HepG2 (cell line): ENCODE measurements at regions not wholly inside any gene's neighbourhood (a gene's known extent, or its start where the extent isn't known, plus 50 kb on each side); places are given as distances from the start of the nearest gene placed in this dataset.

Source experiments
- ATAC-seq: fragments of 200-7000 bp; cut with Tn5 transposase; 3 replicates; pipeline ENCODE4 v1.9.1; 2020; ENCODE audit warnings: mild to moderate bottlenecking, moderate library complexity
- BruUV-seq: library from RNA; stranded (reverse); fragments of 400-500 nt; replicated peaks from 2 replicates; lab custom pipeline; 2021; lab: Mats Ljungman, UMichigan
- CTCF ChIA-PET: fragments of 300-600 bp; formaldehyde crosslinking; extraction: SDS; loops from one replicate; lab custom pipeline; 2021; ENCODE audit warnings: low total read pairs, inconsistent platforms, low intra/inter-chr PET ratio; lab: Yijun Ruan, JAX
- POLR2A ChIA-PET: fragments of 350-600 bp; sonication (Branson Sonifier 250); formaldehyde crosslinking; loops from one replicate; lab custom pipeline; 2020; ENCODE audit warnings: antibody characterized with exemption, inconsistent platforms; lab: Yijun Ruan, JAX
- DNase-seq: peaks from one replicate; pipeline ENCODE4 v3.0.0-alpha.2; 2015; ENCODE audit warnings: low spot score
- FAIRE-seq: peaks from 3 replicates; lab custom pipeline; 2011; peaks lifted over from hg19 to GRCh38; lab: Jason Lieb, UNC
- H2AFZ ChIP-seq: one replicate; pipeline ENCODE4 v1.6.1; 2011; ENCODE audit warnings: low read length, inconsistent platforms
- H3K27ac ChIP-seq: fragments of 300-600 bp; 3 replicates; pipeline ENCODE4 v1.8.0; 2011; ENCODE audit warnings: mixed run types, mild to moderate bottlenecking, mixed read lengths, low read length, inconsistent platforms; ENCODE audit not compliant: insufficient read depth; ENCODE audit errors: extremely low read length
- H3K27me3 ChIP-seq, 2 experiments: fragments of 200-600 bp in 1 of 2; 2 replicates in 1 of 2; 3 replicates in 1 of 2; pipeline versions ENCODE4 v1.6.0 to v1.8.0; 2011; ENCODE audit warnings: low read length in 2 of 2, mild to moderate bottlenecking in 2 of 2, moderate library complexity in 2 of 2, inconsistent platforms in 1 of 2; ENCODE audit not compliant: insufficient read depth in 2 of 2, control insufficient read depth in 1 of 2
- H3K36me3 ChIP-seq, 2 experiments: fragments of 200-600 bp in 1 of 2; replicated peaks in 1 of 2; 2 replicates in 1 of 2; 3 replicates in 1 of 2; pipeline versions ENCODE4 v1.5.1 to v1.8.0; 2011; ENCODE audit warnings: low read length in 2 of 2, inconsistent platforms in 1 of 2; ENCODE audit not compliant: insufficient read depth in 2 of 2, control insufficient read depth in 1 of 2
- H3K4me1 ChIP-seq: 2 replicates; pipeline ENCODE4 v1.5.1; 2012; ENCODE audit warnings: low read length, inconsistent platforms; ENCODE audit not compliant: insufficient read depth
- H3K4me2 ChIP-seq: 2 replicates; pipeline ENCODE4 v1.6.0; 2011; ENCODE audit warnings: low read depth, low read length, inconsistent platforms
- H3K4me3 ChIP-seq, 3 experiments: fragments of 200-600 bp in 1 of 3; sonication (generic), shearing (Covaris generic) in 1 of 3; replicated peaks in 1 of 3; 2 replicates each; pipeline ENCODE4 v1.5.1; 2011 to 2016; ENCODE audit warnings: low read length in 3 of 3, inconsistent platforms in 2 of 3, low read depth in 2 of 3, mild to moderate bottlenecking in 2 of 3, control low read depth in 1 of 3, mixed read lengths in 1 of 3; ENCODE audit not compliant: insufficient read depth in 1 of 3
- H3K79me2 ChIP-seq: one replicate; pipeline ENCODE4 v1.6.1; 2011; ENCODE audit warnings: low read length, inconsistent platforms; ENCODE audit not compliant: insufficient read depth
- H3K9ac ChIP-seq: 2 replicates; pipeline ENCODE4 v1.6.0; 2011; ENCODE audit warnings: mild to moderate bottlenecking, low read depth, low read length, inconsistent platforms; ENCODE audit not compliant: insufficient read depth
- H3K9me3 ChIP-seq: 2 replicates; pipeline ENCODE4 v1.5.1; 2012; ENCODE audit warnings: mild to moderate bottlenecking, low read length
- H4K20me1 ChIP-seq: 2 replicates; pipeline ENCODE4 v1.6.0; 2011; ENCODE audit warnings: inconsistent platforms, mild to moderate bottlenecking, low read length, moderate library complexity; ENCODE audit not compliant: insufficient read depth
- ATF7 ChIP-seq, 2 experiments: fragments of 450-650 bp in 1 of 2; sonication (generic) in 1 of 2; formaldehyde crosslinking in 1 of 2; IDR thresholded peaks; 2 replicates each; pipeline versions ENCODE4 v1.4.0 to v1.6.1; 2016 to 2020; ENCODE audit warnings: antibody characterized with exemption in 1 of 2, mild to moderate bottlenecking in 1 of 2, missing genetic modification reagents in 1 of 2
- FOXP4 ChIP-seq: sonication (generic); formaldehyde crosslinking; IDR thresholded peaks from 2 replicates; pipeline ENCODE4 v1.4.0; 2020; ENCODE audit warnings: missing genetic modification reagents
- NCOA5 ChIP-seq: sonication (generic); formaldehyde crosslinking; IDR thresholded peaks from 2 replicates; pipeline ENCODE4 v1.4.0; 2020; ENCODE audit warnings: missing genetic modification reagents
- ZBTB7A ChIP-seq: sonication (generic); formaldehyde crosslinking; IDR thresholded peaks from 2 replicates; pipeline ENCODE4 v1.8.0; 2022; ENCODE audit warnings: mild to moderate bottlenecking, missing genetic modification reagents
- ZNF354B ChIP-seq: sonication (generic); formaldehyde crosslinking; IDR thresholded peaks from 2 replicates; pipeline ENCODE4 v1.8.0; 2022; ENCODE audit warnings: mild to moderate bottlenecking, missing genetic modification reagents
- ZNF451 ChIP-seq: sonication (generic); formaldehyde crosslinking; IDR thresholded peaks from 2 replicates; pipeline ENCODE4 v1.5.0; 2020; ENCODE audit warnings: mild to moderate bottlenecking, missing genetic modification reagents
- ZNF839 ChIP-seq: sonication (generic); formaldehyde crosslinking; IDR thresholded peaks from 2 replicates; pipeline ENCODE4 v1.4.0; 2020; ENCODE audit warnings: missing genetic modification reagents, mild to moderate bottlenecking, borderline replicate concordance
- WGBS: methylation state at CpG from one replicate; pipeline ENCODE4 v1.1.6; 2017; ENCODE audit warnings: low lambda C conversion rate; 5-methylcytosine and 5-hydroxymethylcytosine counted together
- in situ Hi-C: cut with HindIII; loops from 2 replicates; pipeline ENCODE4 v1.10.0; 2017; ENCODE audit warnings: low pct_unique_long_range_greater_than_20kb; ENCODE audit not compliant: extremely low pct_ligation_motif_present
- intact Hi-C: fragments of 100-400 bp; cut with micrococcal nuclease; formaldehyde crosslinking; loops from one replicate; pipeline ENCODE4 v1.10.0; 2022; ENCODE audit not compliant: unreplicated experiment

- H4K20me1 ChIP-seq, result no peaks in the 10 kb centered on the region
- ATAC-seq (no peak), FAIRE-seq (no peak), DNase-seq (no peak)
- ChIA-PET CTCF (no interaction called here), POLR2A (no interaction called here)
- H3K4me3 ChIP-seq, result no peak overlapping the region
- no peaks in the 10 kb centered on the region for H3K27me3 ChIP-seq
- no peak overlapping the region for H3K27ac ChIP-seq
- intact Hi-C loops (no loop called here), in situ Hi-C loops (no loop called here)
- no peak overlapping the region for H2AFZ ChIP-seq
- H3K79me2 ChIP-seq, result no peaks in the 10 kb centered on the region
- H3K36me3 ChIP-seq, result no peaks in the 10 kb centered on the region
- 9% methylated on average over 2 of the region's 2 CpGs for WGBS
- H3K4me2 ChIP-seq, result no peak overlapping the region
- no TSS peak for BruUV-seq
- TF ChIP-seq ZNF451 (CRISPR knock-in tag) (no peak), ATF7 (IDR thresholded peaks at IDR 0.05) (0 out of 2 replicates have a peak, but pooled peaks have one; percentile 23), ATF7 (CRISPR knock-in tag; IDR thresholded peaks at IDR 0.05) (no peak), ZNF354B (CRISPR knock-in tag) (no peak), FOXP4 (CRISPR knock-in tag) (no peak), ZBTB7A (no peak), NCOA5 (CRISPR knock-in tag) (no peak), ZNF839 (no peak)
- H3K9ac ChIP-seq, result no peak overlapping the region
- peaks cover 5% of the 10 kb centered on the region for H3K9me3 ChIP-seq
- no peaks in the 10 kb centered on the region for H3K4me1 ChIP-seq
Measured at GRCh38 chr3:189551007-189551406, 80.2 kb upstream of the TP63 start.
